ENCODE measurements at regions not wholly inside any gene's neighbourhood (a gene's known extent, or its start where the extent isn't known, plus 50 kb on each side); places are given as distances from the start of the nearest gene placed in this dataset.
A peak's percentile ranks its signal among the peaks of the same experiment; 100 is the strongest.
"Not testable (repeated sequence)": the region's sequence is repeated elsewhere in the genome, so short reads cannot be mapped to it uniquely, and the experiment has no call there.

DNA sequence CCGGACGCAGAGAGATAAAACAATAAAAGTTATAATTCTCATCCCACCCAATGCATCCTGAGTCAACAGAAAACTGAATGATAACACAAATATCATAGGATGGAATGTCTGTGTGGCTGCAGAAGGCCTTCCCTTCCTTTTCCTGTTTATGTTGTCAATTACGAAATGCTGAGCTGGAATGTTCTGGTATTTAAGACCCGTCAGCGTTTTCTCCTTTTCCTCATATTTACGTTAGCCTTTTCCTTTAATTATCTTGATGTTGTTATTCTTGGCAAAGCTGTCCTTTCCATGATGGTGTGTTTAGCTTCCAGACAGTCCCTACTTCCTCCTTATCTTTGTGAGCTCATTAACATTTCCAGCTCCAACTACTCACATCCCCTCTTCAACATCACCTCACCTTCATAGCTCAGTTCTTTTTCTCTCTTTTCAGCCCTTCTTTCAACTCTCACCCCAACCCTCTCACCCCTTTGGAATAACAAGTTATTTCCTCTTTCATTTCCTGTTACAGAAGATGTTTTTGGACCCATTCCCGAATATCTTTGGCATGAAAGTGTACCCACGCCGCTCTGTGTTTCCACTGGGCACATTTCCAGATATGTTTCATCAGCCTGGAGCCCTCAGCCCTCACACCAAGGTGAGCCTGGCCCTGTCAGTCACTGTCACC is 221.6 kb downstream of the NR2F1-AS1 start:
- no peak for DNase-seq

DNA sequence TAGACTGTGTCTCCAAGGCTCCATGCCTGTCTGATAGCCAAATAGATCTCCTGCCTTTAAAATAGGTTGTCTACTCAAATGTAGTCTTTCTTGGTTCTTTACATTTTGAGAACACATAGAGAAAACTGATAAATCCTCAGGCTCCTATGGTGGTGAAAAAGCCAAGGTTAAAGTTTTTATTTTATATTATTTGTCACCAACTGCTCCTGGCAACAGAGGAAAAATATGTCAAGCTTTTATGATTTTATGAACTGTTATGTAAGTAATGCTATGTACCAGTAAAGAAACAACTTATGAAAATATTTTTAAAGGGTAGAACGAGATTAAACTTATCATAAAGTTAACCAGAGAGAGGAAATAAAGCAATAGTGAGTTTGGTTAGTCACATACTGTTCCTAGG is 222.8 kb downstream of the NR2F1-AS1 start:
- DNase-seq = no peak

DNA sequence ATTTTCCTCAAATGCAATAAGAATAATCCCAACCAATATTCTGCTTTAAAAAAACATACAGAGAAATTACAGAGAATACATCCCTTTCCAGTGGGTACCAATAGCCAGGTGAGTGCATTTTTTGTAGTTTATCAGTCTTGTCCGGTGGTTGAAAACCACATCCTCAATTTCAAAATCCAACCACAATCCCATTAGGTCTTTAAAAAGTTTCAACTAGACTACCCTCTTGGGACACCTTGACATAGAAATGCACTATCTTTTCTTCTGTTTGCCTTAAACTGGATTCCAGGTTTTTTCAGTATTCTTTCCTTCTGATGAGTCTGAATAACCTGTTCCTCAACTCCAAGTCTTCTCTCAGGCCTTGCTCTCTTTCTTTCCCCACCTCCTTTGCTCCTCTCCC is 223.3 kb downstream of the NR2F1-AS1 start:
- DNase-seq = no peak

DNA sequence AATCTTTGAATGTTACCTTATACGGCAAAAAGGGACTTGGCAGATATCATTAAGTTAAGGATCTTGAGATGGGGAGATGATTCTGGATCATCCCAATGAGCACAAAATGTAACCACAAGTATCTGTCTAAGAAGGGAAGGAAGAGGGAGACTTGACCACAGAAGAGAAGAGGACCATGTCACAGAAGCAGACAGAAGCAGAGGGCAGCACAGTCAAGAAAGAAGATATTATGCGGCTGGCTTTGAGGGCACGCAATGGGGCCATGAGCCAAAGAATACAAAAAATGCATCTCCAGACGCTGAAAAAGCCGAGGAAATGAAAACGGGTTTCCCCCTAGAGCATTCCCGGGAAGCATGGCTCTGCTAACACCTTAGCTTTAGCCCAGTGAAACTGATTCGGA is 225.3 kb downstream of the NR2F1-AS1 start:
- no peak for DNase-seq

DNA sequence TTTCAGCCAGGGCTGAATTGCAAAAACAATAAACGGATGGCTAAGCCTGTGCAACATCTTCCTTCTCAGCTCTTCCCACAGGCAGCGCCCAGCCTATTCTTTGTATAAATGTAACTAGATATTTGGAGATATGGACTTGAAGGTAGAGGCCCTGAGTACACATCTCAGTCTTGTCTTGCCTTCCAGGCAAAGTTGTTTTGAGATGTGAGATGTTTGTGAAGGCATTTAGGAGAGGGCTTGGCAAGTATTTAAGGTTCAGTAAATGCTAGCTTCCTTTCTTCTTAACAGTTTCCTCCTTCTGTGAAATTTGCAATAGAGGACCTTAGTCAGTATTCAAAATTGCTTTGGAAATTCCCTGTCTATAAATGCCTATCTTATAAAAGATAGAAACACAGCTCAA is 228.8 kb downstream of the NR2F1-AS1 start:
- no peak for DNase-seq

DNA sequence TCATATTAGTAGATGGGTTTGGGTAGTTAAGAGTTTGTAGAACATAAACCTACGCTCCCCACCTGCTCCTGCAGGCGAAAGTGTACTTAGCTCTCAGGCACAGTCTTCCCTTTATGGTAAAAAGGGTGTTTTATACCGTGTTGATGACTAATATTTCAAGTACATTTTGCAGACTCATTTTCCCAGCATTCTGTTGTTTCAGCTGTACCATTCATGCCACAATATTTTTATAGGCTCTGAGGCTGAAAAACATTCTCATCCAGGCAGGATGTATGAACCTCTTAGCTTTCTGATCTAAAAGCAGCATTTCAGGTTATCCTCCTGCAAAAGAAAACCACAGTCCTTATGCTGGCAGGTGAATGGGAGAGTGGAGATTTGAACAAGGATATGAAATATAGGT is 231.4 kb downstream of the NR2F1-AS1 start:
- no peak for DNase-seq

DNA sequence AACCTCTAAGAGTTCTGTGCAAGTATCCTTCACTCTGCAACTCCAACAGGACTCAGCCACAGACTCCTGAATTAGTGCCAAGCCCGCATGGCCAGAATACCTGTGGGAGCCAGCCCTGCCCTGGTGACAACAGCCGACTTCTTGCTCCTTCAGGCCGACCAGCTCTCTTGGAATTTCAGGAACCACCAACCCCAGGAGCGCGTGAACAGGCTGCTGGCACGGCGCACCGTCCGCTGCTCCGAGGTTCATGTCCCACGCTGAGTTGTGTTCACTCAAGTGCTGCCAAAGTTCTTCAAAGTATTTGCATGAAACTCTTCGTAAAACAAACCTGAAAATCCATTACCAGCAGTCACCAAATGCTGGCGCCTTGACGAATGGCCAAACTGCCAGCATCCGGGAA is 232.8 kb downstream of the NR2F1-AS1 start:
- no peak for DNase-seq

DNA sequence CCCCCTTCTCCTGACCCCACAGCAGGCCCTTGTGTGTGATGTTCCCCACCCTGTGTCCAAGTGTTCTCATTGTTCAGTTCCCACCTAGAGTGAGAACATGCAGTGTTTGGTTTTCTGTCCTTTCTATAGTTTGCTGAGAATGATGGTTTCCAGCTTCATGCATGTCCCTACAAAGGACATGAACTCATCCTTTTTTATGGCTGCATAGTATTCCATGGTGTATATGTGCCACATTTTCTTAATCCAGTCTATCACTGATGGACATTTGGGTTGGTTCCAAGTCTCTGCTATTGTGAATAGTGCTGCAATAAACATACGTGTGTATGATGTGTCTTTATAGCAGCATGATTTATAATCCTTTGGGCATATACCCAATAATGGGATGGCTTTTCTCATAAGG is 234.2 kb downstream of the NR2F1-AS1 start:
- not testable (repeated sequence) for DNase-seq

DNA sequence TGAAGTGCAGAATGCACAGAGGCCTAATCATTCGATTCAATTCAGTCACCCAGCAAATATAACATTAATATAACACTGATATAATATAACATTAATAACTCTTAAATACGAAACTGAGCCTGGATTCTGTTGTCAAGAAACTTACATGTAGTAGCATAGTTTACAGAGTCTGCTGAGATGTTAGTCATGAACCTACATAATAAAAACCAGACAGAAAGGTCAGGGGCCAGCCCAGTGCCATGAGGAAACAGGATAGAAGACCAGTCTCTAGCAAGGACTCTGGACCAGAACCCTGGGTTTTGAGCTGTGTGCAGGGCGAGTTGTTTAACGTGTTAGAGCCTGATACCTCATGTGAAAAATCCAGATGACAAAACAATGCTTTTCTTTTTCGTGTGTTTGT is 234.7 kb downstream of the NR2F1-AS1 start:
- DNase-seq = no peak

DNA sequence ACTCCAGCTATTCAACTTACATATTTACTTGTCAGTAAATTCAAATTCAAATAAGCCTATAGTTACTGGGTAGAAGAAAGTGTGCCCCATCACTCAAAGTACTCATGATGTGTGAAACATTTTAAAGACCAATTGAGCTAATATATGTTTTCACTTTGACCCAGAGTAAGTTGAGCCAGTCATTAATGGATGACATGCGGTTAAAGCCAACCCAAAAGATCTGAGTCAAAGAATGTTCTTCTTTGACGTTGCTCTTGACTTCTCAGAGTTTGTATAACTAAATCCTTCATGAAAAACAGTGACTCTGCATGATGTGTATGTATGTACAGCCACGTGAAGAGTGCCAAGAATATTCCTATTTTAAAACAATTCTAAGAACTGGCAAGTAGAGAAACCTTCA is 237.4 kb downstream of the NR2F1-AS1 start:
- DNase-seq = no peak

DNA sequence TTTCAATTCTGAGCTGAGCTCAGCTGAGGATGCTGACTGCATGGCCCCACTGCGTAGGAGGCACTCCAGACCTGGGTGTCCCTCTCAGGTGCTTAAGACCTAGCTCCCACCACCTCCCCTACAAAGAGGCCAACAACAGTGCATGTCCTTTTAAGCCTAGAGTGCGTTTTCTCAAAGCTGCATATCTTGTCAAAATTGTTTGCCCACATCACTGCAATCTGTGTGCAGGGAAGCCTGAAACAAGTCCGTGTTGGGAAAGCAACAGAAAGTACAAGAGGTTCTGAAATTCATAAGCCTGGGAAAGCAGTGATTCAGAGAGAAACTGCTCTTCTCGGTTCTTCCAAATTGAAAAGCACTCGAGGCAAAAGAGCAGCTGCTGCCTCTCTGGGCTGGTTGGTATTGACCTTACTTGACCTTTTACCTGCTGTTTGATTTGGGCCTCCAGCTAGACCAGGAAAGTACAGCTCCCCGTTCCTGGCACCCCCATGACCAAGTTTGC is 238.4 kb downstream of the NR2F1-AS1 start:
- DNase-seq = no peak

DNA sequence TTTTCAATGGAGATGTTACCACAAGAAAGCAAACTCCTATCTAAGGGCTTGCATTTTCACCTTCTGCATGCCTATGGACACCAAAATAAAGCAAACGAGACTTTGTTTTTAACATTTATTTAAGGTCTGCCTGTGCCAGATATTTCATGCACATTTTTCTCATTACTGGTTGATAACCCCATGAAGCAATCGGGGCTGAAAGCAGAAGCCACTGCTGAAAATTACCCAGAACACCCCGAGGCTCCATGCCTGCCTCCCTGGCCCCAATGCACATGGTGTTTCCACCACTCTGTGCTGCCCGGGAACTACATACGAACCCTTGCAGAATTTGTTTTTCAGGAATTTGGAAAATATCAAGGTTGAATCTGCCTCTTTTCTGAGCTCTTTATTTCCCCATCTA is 240.1 kb downstream of the NR2F1-AS1 start:
- DNase-seq = no peak

DNA sequence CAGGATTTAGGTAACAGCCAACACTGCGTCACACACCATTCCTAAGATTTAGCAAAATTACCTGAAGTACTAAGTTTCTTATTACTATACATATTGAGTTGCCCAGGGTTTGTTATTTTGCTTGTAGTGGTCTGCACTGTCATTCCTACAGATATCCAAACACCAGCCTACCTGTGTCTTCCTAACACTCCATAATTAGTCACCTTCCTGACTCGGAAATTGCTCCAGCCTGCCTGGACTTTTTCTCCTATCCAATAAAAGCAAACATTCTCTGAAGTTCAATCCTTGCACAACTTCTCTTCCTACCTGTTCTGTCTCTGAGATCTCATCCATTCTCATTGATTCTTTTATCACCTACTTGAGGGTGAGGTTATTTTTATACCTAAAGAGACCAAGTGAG is 243.9 kb downstream of the NR2F1-AS1 start:
- no peak for DNase-seq

DNA sequence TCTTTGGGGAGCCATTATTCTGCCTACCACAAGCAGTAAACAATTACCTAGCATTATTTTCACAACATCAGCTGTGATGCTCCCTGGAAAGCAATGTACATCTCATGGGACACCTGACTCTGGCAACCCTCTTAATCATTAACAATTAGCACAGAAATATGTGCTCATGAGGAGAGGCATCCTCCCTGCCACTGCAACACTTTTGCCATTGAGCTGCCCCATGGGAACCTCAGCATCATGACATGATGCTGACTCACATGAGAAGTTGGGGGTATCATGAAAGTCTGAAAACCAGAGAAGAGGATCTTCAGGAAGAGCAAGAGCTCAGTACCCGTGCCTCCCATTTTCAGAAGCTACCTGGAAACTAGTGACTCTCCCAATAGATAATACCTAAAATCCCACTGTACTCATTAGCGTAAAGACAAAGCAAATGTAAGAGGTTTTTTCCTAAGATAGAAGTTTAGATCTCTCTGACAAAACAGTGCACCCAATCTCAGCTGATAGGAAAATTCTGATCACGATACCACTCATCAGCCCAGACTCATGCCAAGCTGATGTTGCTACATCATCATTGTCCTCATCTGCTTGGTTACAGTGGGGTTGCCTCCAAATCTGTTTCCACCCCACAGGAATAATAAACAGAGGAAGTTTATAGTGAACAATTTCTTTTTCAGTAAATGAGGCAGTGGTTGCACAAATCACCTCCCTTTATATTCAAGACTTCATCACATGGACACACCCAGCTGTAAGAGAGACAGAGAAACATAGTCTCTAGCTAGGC is 244.5 kb downstream of the NR2F1-AS1 start:
- no peak for DNase-seq

DNA sequence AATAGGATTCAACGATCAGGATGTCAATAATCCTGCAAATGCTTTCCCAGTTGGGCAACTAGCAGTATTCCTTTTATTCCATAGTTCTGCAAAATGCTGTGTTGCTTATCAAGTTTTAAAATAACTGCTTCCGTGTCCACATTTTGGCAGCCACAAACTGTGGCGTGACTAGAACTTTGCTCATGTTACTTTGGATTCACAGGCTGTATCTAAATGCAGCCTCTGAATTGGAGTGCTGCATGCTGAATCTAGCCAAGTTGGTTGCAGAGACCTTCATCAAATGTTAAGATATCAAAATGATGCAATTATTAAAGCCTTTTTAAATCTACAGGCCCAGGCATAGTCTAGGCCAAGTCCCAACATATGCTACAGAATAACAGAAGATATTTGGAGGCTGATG is 249.2 kb downstream of the NR2F1-AS1 start:
- DNase-seq = no peak

DNA sequence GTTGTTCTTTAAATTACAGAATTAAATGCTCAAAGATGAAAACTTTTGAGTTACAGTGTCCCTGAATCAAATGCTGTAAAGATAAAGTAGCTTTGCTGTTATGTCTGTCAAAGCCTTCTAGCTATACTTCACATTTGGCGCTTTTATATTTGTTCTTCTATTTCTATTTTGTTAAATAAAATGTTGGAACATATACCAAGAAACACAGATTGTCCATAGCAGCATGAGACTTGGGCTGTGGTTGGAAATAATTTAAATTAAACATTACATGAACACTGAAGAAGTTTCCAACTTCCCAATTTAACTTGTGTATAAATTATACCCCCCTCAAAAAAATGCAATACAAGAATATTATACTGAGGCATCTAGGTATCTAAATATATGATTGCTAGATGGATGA is 249.8 kb downstream of the NR2F1-AS1 start:
- DNase-seq = no peak

DNA sequence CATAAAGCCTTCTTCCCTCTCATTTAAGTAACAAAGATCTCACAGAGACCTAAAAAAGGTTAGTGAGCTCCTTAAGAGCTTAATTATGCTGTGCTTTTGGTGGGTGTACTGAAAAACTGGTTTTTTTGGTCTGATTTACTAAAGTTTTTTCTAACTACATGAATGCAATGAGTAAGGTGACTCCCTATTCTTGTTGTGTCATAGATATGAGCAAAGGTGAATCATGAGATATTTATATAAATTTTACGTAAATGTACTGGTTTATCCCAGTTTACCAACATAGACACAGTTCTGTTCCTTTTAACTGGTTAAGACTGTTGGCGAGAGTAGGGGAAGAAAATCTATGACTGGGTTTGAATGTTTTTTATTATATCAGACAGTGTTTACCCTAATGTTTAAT is 250.5 kb downstream of the NR2F1-AS1 start:
- DNase-seq = no peak

DNA sequence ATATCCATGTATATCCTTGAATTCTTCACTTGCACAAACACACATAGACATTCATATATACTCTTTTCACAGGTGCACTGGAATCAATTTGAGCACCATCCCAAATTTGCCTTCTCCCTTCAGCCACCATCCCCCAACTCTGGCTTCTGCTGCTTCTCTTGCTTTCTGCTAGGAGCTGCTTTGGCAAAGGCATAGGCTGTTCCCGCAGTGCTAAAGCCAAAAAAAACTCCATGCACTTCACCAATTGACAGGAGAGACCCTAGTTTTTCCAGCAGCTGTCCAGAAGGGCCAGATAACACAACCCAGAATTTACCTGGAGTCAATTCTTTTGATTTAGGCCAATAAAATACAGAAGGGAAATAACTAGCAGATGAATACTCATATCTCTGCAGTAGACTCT is 251.3 kb downstream of the NR2F1-AS1 start:
- no peak for DNase-seq

DNA sequence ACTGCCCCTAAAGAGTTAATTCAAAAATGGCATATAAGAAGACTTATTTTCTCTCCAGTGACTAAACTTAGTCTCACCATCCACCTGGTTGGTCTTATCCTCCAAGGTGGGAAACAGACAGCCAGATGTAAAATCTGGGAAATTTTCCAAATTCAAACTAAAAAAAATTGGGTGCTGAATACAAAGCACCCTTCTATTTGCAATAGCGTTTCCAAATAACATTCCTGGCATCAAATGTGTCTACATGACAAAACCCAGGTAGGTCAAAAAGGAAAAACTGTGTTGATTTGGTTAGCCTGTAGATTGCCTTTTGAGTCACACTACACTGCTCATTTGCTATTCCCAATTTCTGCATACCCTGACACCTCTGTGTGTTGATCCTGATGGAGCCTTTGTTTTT is 252.2 kb downstream of the NR2F1-AS1 start:
- DNase-seq = no peak

DNA sequence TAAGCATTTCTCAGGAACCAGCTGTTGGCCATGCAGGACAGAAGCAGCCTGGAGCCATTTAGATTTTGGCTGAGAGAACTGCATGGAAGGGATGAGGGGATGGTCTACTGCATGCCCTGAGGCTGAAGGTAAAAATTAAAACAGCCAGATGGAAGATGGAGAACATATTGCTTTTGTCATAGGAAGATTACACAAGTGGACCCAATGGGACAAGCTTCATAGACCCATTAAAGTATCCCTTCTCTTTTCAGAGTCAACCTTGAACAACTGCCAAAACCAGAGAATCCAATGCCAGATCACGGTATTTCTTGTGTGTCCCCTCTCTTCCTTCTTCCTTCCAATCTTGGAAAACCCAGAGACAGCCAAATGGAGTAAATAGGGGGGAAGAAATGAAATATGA is 253.4 kb downstream of the NR2F1-AS1 start:
- no peak for DNase-seq

DNA sequence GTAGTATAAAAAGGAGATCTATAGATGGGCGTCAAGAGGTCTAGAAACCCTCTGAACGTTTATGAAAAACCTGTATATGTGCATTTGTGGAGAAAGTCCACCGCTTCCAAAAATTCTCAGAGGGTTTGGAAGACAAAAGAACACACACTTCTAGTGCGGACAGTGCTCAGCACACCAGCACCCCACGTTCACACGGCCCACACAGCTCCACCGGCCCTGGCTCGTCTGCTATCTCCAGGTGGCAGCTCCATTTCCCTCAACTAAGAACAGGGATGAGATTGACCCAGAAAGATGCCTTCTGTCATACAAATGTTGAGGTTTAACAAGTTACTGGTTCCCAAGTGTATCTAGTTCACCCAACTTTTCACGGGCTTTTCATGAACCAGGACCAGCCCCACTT is 255.1 kb downstream of the NR2F1-AS1 start:
- DNase-seq = no peak

DNA sequence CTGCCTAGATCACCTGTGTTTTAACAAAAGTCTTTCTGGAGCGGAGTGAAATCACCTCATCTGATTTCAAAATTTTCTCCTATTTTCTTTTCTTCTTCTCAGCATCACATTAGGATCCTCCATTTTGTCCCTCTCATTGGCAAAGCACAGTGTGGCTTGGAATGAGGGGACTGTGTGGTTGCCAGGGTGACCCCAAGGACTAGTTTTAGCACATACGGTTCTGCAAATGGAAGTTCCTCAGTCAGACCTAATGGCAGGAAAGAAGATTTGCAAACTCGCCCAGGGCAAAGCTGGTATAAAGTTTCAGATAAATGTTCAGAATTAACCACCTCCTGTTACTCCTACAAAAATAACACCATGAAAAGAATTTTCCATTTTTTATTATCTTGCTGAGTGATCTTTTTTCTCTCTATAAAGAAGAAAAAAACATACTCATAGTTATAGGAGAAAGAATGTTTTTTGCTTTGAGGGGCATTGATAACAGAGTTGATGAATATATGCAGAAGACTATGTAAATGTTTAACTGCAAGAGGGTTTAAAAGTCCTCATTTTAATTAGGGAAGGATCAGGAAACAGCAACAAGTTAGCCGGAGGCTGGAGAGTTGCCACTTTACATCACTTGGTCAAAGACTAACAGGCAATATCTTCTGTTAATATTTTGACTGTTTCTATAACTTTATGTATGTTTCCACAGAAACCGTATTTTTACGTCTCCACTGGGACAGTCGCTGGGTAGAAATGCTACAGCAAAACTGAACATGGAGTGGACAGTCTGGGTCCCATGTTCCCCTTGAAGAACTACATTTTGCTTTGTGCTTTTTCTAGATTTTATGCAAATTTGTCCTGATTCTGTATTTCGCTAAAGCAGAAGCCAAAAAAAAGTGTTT is 257.8 kb downstream of the NR2F1-AS1 start:
- DNase-seq = peak; percentile 7

DNA sequence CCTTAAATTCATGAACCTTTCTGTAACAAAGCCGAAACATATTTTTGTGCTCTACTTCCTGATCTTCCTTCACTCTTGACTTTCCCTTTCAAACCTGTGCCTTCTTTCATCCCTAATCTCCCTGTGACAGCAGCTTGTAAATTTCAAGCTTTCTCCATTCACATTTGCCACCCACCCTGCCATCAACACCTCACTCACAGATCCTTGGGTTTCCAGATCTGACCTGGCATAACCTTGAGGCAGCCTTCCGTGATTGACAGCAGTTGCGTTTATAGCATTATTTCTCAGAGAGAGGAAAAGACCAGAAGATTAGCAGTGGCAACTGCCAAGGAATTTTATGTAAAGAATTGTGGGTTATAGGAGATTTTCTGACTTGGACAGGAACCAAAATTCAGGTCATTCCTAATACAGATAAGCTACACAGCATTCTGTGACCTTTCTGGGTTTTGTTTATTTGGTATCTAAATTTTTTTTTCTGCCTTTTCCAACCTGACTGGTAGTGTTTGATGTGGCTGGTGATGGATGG is 260.0 kb downstream of the NR2F1-AS1 start:
- DNase-seq = no peak
